Parathyroid adenoma (tissue), 2 donors: ENCODE measurements at regions not wholly inside any gene's neighbourhood (a gene's known extent, or its start where the extent isn't known, plus 50 kb on each side); places are given as distances from the start of the nearest gene placed in this dataset.

Source experiments
- H2AFZ ChIP-seq: fragments of 300-600 bp; sonication (generic); one replicate; pipeline ENCODE4 v1.7.0; 2017; ENCODE audit warnings: antibody characterized with exemption, mild to moderate bottlenecking
- H3K27ac ChIP-seq: fragments of 300-600 bp; sonication (generic); one replicate; pipeline ENCODE4 v1.7.0; 2017
- H3K27me3 ChIP-seq: fragments of 300-600 bp; sonication (generic); one replicate; pipeline ENCODE4 v1.7.0; 2017; ENCODE audit warnings: low read length; ENCODE audit not compliant: control insufficient read depth, insufficient read depth
- H3K36me3 ChIP-seq: fragments of 300-600 bp; sonication (generic); one replicate; pipeline ENCODE4 v1.7.0; 2017; ENCODE audit warnings: low read length; ENCODE audit not compliant: control insufficient read depth, insufficient read depth
- H3K4me1 ChIP-seq: fragments of 300-600 bp; sonication (generic); one replicate; pipeline ENCODE4 v1.7.0; 2017; ENCODE audit warnings: control low read depth
- H3K4me2 ChIP-seq: fragments of 300-600 bp; sonication (generic); one replicate; pipeline ENCODE4 v1.7.0; 2017; ENCODE audit warnings: low read length
- H3K4me3 ChIP-seq: fragments of 300-600 bp; sonication (generic); one replicate; pipeline ENCODE4 v1.7.0; 2017; ENCODE audit warnings: low read depth, low read length
- H3K79me2 ChIP-seq: fragments of 300-600 bp; sonication (generic); one replicate; pipeline ENCODE4 v1.7.0; 2017; ENCODE audit warnings: control low read depth
- H3K9ac ChIP-seq: fragments of 300-600 bp; sonication (generic); one replicate; pipeline ENCODE4 v1.7.0; 2017; ENCODE audit warnings: mild to moderate bottlenecking
- H3K9me3 ChIP-seq: fragments of 300-600 bp; sonication (generic); one replicate; pipeline ENCODE4 v1.7.0; 2017; ENCODE audit warnings: low read length; ENCODE audit not compliant: control insufficient read depth
- CTCF ChIP-seq: fragments of 300-600 bp; sonication (generic); IDR thresholded peaks from one replicate; pipeline ENCODE4 v1.7.0; 2017; ENCODE audit warnings: antibody characterized with exemption, mild to moderate bottlenecking
- donor health status: primary hyperparathyroidism.

DNA sequence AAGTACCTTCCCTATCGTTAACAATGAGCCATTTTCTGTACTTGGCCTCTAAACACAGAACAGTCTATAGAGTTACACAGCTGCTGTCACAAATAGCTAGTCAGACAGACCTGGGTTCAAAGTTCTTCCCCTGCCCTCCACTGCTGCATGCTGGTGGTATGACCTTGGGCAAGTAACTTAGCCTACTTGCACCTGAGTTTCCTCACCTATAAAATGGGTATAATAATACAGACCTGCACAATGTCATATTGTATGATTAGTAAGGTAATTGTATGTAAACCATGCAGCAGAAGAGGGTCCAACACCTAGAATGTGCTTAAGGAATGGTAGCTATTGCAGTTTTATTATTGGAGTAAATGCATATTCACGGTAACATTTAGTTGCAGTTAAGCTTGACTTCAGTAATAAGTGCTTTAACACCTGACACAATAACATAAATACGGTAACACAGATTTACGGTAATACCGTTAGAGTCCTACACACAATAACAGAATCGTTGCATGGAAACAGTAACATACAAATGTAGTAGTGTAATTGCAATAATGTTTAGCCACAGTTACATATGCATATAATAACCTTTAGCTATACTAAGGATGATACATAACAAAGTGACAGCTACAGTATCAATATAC lies 193.3 kb upstream of the CSF3R start:
- no peak overlapping the region for H3K9ac ChIP-seq
- H3K9me3 ChIP-seq, result no peaks in the 10 kb centered on the region
- no peaks in the 10 kb centered on the region for H3K27me3 ChIP-seq
- no peaks in the 10 kb centered on the region for H3K4me1 ChIP-seq
- H3K79me2 ChIP-seq, result no peaks in the 10 kb centered on the region
- no peaks in the 10 kb centered on the region for H3K36me3 ChIP-seq
- no peak overlapping the region for H3K4me2 ChIP-seq
- no peak for TF ChIP-seq CTCF
- H3K27ac ChIP-seq, result no peak overlapping the region
- no peak overlapping the region for H2AFZ ChIP-seq
- H3K4me3 ChIP-seq, result no peak overlapping the region

DNA sequence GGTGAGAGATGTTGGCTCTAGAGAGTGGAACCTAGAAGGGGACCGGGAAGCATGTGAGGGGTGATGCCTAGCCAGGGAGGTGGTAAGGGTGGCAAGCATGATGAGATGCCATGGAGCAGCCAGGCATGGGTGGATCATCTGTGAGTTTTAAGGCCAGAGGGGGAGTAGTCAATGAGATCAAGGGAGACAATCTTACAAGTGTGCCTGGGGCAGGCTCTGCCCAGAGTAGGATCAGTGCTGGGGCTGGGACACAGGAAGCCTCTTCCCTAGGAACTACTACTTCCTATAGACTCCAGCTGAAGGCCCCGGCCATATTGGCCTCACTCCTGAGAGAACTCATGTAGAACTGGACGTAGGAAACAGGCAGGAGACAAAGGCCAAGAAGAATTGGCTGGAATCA lies 192.4 kb upstream of the CSF3R start:
- Histone ChIP-seq H3K4me1 (no peaks in the 10 kb centered on the region), H3K9ac (no peak overlapping the region), H3K9me3 (no peaks in the 10 kb centered on the region), H3K4me2 (no peak overlapping the region), H3K36me3 (no peaks in the 10 kb centered on the region), H2AFZ (no peak overlapping the region), H3K27me3 (no peaks in the 10 kb centered on the region), H3K79me2 (no peaks in the 10 kb centered on the region), H3K4me3 (no peak overlapping the region), H3K27ac (no peak overlapping the region)
- no peak for TF ChIP-seq CTCF

DNA sequence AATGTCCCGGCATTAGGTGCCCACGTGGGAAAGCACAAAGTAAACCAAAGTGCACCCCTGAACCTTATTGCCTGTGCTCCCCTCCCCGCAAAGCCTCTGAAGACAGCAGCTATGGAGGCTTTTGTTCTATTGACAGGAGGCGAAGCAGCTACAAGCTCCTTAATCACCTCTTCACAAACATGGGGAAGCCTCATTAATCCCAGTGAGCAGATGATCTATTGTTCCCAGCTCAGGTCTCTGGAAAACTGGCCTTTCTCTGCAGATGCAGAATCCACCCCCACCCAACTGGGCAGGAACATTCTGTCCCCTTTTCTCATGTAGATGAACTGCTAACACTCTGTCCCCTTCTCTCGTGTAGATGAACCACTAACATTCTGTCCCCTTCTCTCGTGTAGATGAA lies 190.5 kb upstream of the CSF3R start:
- no peak for TF ChIP-seq CTCF
- H3K4me2 ChIP-seq, result no peak overlapping the region
- H3K36me3 ChIP-seq, result no peaks in the 10 kb centered on the region
- no peaks in the 10 kb centered on the region for H3K27me3 ChIP-seq
- H3K4me1 ChIP-seq, result no peaks in the 10 kb centered on the region
- H3K4me3 ChIP-seq, result no peak overlapping the region
- H2AFZ ChIP-seq, result no peak overlapping the region
- no peaks in the 10 kb centered on the region for H3K9me3 ChIP-seq
- no peaks in the 10 kb centered on the region for H3K79me2 ChIP-seq
- H3K27ac ChIP-seq, result no peak overlapping the region
- H3K9ac ChIP-seq, result no peak overlapping the region

- no peak for TF ChIP-seq CTCF
- Histone ChIP-seq H3K27ac (no peak overlapping the region), H3K9me3 (no peaks in the 10 kb centered on the region), H3K36me3 (no peaks in the 10 kb centered on the region), H3K79me2 (no peaks in the 10 kb centered on the region), H3K9ac (no peak overlapping the region), H3K4me1 (no peaks in the 10 kb centered on the region), H3K4me3 (no peak overlapping the region), H2AFZ (no peak overlapping the region), H3K27me3 (no peaks in the 10 kb centered on the region), H3K4me2 (no peak overlapping the region)
Measured at GRCh38 chr1:36669262-36669661, 186.5 kb upstream of the CSF3R start.

DNA sequence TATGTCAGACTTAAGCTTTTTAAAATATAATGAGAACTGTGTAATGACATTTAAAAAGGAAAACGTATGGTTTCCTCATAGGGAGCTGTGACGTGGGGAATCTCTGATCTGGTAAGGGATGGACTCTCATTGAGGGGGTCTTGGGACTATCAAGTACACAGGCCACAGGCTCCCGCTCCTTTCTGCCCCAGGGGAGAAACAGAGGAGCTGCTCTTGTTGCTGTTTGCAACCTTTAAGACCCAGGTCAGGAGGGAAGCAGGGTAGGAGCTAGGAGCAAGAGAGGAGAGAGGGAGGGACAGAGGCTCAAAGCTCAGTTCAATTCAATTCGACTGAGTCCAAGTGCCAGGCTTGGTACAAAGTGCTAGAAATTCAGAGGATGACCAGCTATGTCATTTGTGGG lies 185.1 kb upstream of the CSF3R start:
- H3K9ac ChIP-seq, result no peak overlapping the region
- no peaks in the 10 kb centered on the region for H3K27me3 ChIP-seq
- H2AFZ ChIP-seq, result no peak overlapping the region

More for the DNA sequence above, 185.1 kb upstream of the CSF3R start:
- H3K9me3 ChIP-seq, result no peaks in the 10 kb centered on the region
- H3K36me3 ChIP-seq, result no peaks in the 10 kb centered on the region
- no peaks in the 10 kb centered on the region for H3K4me1 ChIP-seq
- H3K79me2 ChIP-seq, result no peaks in the 10 kb centered on the region
- no peak overlapping the region for H3K4me2 ChIP-seq
- no peak overlapping the region for H3K27ac ChIP-seq
- no peak for TF ChIP-seq CTCF
- no peak overlapping the region for H3K4me3 ChIP-seq
